ENCODE measurements at regions not wholly inside any gene's neighbourhood (a gene's known extent, or its start where the extent isn't known, plus 50 kb on each side); places are given as distances from the start of the nearest gene placed in this dataset.
"Not testable (repeated sequence)": the region's sequence is repeated elsewhere in the genome, so short reads cannot be mapped to it uniquely, and the experiment has no call there.

DNA sequence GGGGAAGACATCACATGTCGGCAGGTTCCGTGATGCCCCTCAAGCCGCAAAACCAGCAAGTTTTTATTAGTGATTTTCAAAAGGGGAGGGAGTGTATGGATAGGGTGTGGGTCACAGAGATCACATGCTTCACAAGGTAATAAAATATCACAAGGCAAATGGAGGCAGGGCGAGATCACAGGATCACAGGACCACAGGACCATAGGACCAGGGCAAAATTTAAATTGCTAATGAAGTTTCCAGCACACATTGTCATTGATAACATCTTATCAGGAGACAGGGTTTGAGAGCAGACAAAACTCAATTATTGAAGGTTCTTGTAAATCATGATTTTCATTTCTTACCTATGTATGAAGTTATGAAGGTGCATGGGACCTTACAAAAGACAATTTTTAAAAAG lies 106.5 kb downstream of the DIRAS2 start:
- not testable (repeated sequence) for DNase-seq (ENCODE audit: low read depth)

DNA sequence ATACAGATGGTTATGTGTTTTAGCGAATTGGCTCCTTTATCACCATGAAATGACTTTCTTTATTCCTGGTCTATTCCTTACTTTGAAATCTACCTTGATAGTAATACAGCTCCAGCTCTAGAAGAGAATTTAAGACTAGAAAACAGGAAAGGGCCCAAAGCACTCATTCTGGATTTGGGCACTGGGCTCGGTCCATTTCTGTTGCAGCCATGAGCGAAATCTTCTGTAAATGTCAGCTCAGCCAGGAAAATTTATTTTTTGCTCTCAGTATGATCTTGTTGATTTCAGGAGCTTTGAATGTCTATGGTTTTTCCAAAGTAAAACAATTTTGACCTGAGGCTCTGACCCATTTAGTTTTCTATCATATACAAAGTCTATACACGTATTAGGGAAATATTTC lies 104.1 kb downstream of the DIRAS2 start:
- no peak for DNase-seq (ENCODE audit: low read depth)

DNA sequence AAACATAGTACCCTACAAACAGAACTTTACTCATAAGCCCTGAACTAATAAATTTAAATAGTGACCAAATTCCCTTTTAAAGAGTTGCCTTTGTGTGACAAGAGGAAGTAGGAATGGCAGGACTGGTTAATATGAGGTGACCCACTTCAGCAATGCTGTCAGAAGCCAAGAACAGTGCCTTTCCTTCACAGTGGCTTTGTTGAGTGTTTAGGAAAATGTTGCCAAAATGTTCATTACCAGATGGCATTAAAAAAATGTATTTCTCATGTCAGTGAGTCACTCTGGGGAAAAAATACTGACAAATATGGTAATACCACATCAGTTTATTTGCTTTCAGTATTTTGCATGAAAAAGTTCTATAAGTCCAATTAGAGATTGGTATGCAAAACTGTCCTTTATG lies 103.3 kb downstream of the DIRAS2 start:
- no peak for DNase-seq (ENCODE audit: low read depth)

DNA sequence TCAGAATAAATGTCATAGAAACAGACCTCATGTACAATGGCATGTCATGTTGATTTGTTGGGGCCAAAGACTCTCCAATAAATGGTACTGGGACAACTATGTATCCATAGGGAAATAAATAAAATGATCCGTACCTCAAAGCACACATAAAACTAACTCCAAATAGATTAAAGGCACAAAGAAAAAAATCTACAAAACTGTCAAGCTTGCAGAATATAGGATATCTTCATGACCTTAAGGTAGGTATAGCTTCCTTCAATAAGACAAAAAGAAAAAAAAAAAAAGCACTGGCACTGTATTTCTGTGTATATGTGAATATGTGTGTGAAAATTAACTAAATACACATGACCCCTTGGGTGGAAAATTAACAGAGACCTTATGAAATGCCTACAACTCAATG lies 101.9 kb downstream of the DIRAS2 start:
- DNase-seq (ENCODE audit: low read depth), result no peak

DNA sequence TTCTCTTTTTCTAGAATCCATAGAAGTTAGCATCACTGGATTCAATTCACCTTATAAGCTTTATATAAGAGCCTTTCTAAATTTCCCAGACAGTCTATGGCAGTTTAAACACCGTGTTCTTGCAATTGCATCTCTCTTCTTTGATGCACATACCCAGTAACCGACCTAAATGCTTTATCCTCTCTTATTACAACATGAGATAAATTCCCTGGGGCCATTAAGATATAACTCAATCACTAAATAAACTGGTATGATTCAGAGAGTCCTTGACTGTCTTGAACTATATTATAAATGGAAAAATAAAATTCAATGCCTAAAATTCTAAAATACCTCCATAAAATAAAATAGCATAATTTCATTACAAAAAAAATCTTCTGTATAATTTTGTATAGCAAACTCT lies 98.1 kb downstream of the DIRAS2 start:
- DNase-seq (ENCODE audit: low read depth), result no peak

DNA sequence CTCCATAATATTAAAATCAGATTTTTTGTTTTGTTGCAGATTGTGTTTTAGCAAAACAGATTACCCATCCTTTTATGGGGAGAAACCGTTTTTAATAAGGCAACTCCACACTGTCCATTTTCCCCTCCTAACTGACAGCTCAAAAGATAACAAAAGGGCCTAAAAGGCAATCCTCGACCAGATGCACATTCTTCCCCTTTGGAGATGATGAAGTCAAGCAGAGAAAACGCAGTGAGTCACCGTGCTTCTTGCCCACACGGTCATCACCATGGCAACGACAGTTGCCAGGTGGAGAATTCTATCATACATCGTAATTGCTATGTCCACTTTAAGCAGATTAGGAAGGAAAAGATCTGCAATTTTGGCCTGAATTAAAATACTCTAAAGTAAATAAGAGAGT lies 96.4 kb downstream of the DIRAS2 start:
- no peak for DNase-seq (ENCODE audit: low read depth)

DNA sequence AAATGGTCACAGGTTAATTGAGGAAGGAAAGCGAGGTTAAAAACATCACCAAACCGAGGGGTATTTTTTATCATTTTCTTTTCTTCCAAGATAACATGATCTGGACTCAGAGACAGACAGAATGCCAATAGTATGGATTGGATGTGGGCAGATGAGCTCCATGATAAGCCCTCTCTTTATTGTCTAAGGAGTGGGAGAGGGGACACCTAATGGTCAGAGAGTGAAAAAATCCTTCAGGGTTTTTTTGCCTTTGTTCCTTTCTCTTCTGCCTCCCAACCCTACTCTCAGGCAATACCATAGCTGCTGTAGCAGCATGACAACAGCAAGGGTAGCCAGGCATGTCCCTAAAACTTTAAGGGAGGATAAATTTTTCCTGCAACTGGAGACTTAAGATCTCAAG lies 94.7 kb downstream of the DIRAS2 start:
- no peak for DNase-seq (ENCODE audit: low read depth)

DNA sequence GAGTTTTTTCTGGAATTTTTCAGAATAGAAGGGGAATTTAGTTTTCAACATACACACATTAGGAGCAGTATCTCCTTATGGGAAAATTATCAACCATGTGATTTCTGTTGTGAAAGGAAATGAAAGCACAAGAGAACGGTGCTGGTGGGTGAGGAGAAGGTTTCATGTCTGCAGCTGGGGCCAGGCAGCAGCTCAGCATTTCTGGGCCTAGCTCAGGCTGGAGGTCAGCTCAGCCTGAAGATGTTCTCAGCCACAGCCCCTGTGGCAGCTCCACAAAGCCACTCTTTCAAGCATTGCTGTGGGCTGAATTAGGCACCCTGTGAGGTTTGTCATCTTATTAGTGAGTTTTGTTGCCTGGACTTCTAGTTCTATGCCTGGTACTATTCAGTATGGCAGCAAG lies 90.3 kb downstream of the DIRAS2 start:
- no peak for DNase-seq (ENCODE audit: low read depth)

DNA sequence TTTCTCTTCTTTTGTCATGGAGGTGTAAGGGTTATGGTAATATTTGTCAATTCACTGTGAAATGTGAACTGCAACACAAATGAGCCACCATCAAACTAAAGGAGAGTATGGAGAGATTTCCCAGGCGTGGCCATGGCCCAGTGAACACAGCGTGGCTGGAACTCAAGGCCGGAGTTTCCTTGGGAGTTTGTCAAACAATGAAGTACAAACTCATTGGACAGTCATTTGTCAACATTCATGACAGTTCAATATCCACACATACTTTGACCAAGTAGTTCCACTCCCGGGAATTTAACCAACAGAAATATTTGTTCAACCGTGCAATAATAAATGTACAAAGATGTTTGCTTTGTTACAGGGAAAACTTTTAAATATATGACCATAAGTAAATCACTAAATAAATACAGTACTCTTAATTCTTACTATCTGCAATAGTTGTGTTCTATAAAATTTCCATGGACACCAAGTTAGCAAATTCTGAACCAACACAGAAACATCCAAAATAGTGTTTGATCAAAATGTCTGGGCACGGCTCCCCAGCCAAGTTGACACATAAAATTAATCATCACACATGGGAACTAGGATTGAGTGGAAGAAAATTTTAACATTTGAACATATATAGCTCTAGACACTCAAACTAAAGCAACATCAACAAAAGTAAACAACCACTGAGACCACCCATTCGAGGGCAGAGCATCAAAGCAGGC lies 87.1 kb downstream of the DIRAS2 start:
- no peak for DNase-seq (ENCODE audit: low read depth)

DNA sequence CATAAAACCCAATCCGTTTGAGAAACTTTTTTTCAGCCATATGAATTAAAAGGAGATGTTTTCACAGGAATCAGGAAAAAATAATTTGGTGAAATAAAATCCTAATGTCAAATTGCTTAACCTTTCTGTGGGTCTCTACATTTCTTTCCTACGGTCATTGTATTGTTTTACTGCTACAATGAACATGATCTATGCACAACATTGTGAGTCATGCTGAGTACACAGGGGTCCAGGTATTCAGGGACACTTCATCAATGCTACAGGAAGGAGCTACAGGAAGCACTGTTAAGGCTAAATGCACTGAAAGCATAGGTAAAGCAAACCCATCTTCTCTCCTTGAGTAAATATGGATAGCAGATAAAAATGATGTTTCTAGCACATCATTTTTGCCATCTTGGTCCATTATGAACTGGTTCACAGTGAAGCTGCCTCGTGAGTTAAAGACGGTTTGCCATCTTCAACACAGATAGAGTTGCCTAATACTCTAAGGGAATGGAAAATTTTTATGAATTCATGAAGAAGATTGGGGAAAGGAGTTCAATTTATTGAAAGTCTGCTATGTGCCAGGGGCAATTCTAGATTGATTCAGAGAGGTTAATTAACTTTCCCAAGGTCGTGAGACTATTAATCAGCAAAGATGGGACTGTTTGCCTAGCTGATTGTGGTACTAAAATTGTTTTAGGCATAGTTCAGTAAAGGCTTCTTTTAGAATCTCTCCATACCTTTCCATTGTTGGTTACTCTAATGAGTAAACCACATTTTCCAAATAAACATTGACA lies 85.5 kb downstream of the DIRAS2 start:
- DNase-seq (ENCODE audit: low read depth), result no peak

DNA sequence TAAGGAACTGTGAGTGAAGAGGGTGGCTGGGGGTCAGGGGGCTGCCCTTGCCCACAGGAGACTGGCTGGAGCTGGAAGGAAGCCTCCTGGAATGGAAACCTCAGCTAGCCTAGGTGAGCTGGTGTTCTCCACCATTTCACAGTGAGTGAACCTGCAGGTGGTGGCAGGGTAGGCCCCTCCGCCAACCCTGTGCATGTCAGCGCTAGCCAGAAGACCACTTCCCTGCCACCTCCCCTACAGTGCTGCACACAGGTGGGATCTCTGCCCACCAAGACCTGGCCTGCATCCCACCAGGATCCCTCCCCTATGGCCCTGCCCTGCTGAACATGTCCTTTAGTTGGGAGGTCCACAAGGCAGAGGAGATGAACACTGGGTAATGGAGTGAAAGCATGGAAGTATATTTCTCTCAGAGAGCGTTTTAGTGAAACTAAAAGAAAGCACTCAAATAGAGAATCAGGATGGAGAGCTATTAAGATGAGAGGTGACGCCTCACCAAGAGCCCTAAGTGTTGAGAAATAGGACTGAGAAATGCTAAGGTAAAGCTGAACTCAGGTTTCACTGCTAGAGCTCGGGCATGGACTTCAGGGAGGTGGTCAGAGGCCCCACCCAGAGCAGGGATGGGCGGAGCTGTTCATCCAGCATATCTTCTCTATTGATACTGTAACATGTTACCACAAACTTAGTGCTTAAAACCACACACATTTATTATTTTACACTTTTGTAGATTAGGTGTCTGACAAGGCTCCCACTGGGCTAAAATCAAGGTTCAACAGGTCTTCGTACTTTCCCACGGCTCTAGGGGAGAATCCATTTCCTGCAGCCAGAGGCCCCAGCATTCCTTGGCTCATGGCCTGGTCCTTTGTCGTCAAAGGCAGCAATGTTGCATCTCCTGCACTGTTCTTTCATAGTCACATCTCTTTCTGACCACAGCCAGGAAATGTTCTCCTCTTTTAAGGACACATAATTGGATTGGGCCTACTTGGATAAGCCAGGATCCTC lies 83.2 kb downstream of the DIRAS2 start:
- no peak for DNase-seq (ENCODE audit: low read depth)

Measured in T-helper 22 cell (primary cell).